GM23248 (cell line): ENCODE measurements at regions not wholly inside any gene's neighbourhood (a gene's known extent, or its start where the extent isn't known, plus 50 kb on each side); places are given as distances from the start of the nearest gene placed in this dataset.

Experiments
- DNase-seq: peaks from one replicate; pipeline ENCODE4 v3.0.0-alpha.2; 2015
- H2AFZ ChIP-seq: fragments of 200-600 bp; sonication (generic); 2 replicates; pipeline ENCODE4 v1.6.1; 2016; ENCODE audit warnings: antibody characterized with exemption
- H3F3A ChIP-seq: fragments of 200-600 bp; sonication (generic); 2 replicates; pipeline ENCODE4 v1.6.1; 2016; ENCODE audit warnings: mild to moderate bottlenecking, antibody characterized with exemption, mixed run types; ENCODE audit not compliant: insufficient read depth
- H3K27ac ChIP-seq: fragments of 200-600 bp; sonication (generic); 2 replicates; pipeline ENCODE4 v1.5.1; 2016; ENCODE audit warnings: mild to moderate bottlenecking
- H3K27me3 ChIP-seq: fragments of 200-600 bp; sonication (generic); replicated peaks from 2 replicates; pipeline ENCODE4 v1.6.1; 2016; ENCODE audit warnings: mild to moderate bottlenecking; ENCODE audit not compliant: insufficient read depth
- H3K36me3 ChIP-seq: fragments of 200-600 bp; sonication (generic); 2 replicates; pipeline ENCODE4 v1.6.1; 2016; ENCODE audit warnings: low read depth, mild to moderate bottlenecking
- H3K4me1 ChIP-seq: fragments of 200-600 bp; sonication (generic); 2 replicates; pipeline ENCODE4 v1.6.1; 2016; ENCODE audit warnings: mild to moderate bottlenecking; ENCODE audit not compliant: insufficient read depth
- H3K4me2 ChIP-seq: fragments of 200-600 bp; sonication (generic); one replicate; pipeline ENCODE4 v1.6.1; 2016; ENCODE audit warnings: mild to moderate bottlenecking; ENCODE audit not compliant: unreplicated experiment
- H3K4me3 ChIP-seq: fragments of 200-600 bp; sonication (generic); 2 replicates; pipeline ENCODE4 v1.5.1; 2016; ENCODE audit warnings: mild to moderate bottlenecking
- H3K79me2 ChIP-seq: fragments of 200-600 bp; sonication (generic); 2 replicates; pipeline ENCODE4 v1.6.1; 2016; ENCODE audit warnings: mild to moderate bottlenecking; ENCODE audit not compliant: insufficient read depth
- H3K9ac ChIP-seq: fragments of 200-600 bp; sonication (generic); 2 replicates; pipeline ENCODE4 v1.6.1; 2016; ENCODE audit warnings: mild to moderate bottlenecking
- H3K9me2 ChIP-seq: fragments of 200-600 bp; sonication (generic); 2 replicates; pipeline ENCODE4 v1.6.1; 2016; ENCODE audit warnings: mixed run types, mild to moderate bottlenecking, moderate library complexity; ENCODE audit not compliant: insufficient read depth
- H3K9me3 ChIP-seq: fragments of 200-600 bp; sonication (generic); one replicate; pipeline ENCODE4 v1.6.1; 2017; ENCODE audit warnings: low read depth
- H4K20me1 ChIP-seq: fragments of 200-600 bp; sonication (generic); 2 replicates; pipeline ENCODE4 v1.6.0; 2016; ENCODE audit not compliant: insufficient read depth
- EZH2 ChIP-seq: fragments of 200-600 bp; sonication (generic); IDR thresholded peaks from 2 replicates; pipeline ENCODE4 v1.6.1; 2018; ENCODE audit warnings: antibody characterized with exemption, mild to moderate bottlenecking; ENCODE audit not compliant: insufficient read depth, poor library complexity, severe bottlenecking
- EZH2phosphoT487 ChIP-seq: fragments of 200-600 bp; sonication (generic); IDR thresholded peaks from 2 replicates; pipeline ENCODE4 v1.6.1; 2018; ENCODE audit warnings: antibody characterized with exemption, moderate library complexity, mild to moderate bottlenecking, low read depth; ENCODE audit not compliant: insufficient read depth
- WGBS, 2 experiments: methylation state at CpG; one replicate each; pipeline ENCODE4 v1.1.6; 2015 to 2017; ENCODE audit warnings: low lambda C conversion rate in 2 of 2, low coverage in 1 of 2; ENCODE audit errors: missing lambda C conversion rate in 2 of 2; 5-methylcytosine and 5-hydroxymethylcytosine counted together
- in situ Hi-C: fragments of 300-500 bp; cut with MboI; formaldehyde crosslinking; loops from 2 replicates; pipeline ENCODE4 v1.15.0; 2020

DNA sequence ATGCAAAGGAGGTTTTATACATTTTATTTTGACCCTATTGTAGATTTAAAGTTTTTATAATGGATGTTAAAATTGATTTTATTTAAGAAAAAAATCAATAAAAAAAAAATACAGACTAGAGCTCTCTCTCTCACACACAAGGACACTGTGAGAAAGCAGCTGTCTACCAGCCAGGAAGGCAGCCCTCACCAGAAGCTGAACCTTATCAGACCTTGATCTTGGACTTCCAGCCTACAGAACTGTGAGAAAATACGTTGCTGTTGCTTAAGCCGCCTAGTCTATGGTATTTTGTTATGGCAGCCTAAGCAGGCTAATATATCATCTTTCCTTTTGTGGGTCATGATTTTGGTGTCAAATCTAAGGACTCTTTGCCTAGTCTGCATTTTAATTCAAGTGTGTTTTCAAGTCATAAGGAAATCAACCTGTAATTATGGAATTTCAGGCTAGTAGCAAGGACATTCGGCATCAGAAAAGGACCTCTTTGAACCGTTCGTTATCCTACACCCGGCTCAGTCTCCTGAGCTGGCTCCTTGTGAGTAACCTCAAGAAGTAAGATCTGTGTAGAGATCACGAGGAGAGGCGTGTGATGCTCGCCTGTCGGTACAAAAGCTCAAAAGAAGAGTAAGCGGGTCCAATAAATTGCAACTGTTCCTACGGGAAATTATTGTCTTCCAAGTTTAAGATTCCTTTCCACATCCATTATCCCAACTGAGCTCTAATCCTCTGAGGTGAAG, 98.2 kb downstream of the PDCL3 start:
- TF ChIP-seq EZH2phosphoT487 (no peak), EZH2 (no peak)
- Histone ChIP-seq H3K27me3 (peaks cover 51% of the 10 kb centered on the region), H3K36me3 (no peaks in the 10 kb centered on the region), H2AFZ (no peak overlapping the region), H3K4me3 (no peak overlapping the region), H4K20me1 (no peaks in the 10 kb centered on the region), H3K4me2 (no peak overlapping the region), H3K27ac (no peak overlapping the region), H3K9me2 (no peaks in the 10 kb centered on the region), H3K9me3 (no peaks in the 10 kb centered on the region), H3K9ac (no peak overlapping the region), H3F3A (no peaks in the 10 kb centered on the region), H3K4me1 (no peaks in the 10 kb centered on the region), H3K79me2 (no peaks in the 10 kb centered on the region)
- in situ Hi-C loops, result no loop called here
- WGBS, 2 experiments, result 67 to 72% methylated on average over 12 of the region's 12 CpGs
- no peak for DNase-seq

DNA sequence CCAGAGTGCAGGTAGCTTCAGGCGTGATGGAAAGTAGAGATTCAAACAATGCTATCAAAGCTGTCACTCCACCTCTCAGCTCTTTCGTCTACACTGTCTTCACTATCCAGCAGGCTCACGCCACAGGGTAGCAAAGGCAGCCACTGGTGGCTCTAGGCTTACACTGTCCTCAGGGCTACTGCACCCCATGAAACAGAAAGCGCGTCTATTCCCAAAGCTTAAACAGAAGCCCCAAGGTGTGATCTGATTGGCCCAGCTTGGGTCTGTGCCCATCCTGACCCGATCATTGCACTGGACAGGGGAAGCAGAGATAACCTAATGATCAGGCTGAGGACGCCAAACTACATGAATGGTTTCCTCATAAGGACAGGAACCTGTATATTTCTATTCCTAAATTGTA, 100.1 kb downstream of the PDCL3 start:
- WGBS, 2 experiments, result 58 to 63% methylated on average over 7 of the region's 7 CpGs
- peaks cover 50% of the 10 kb centered on the region for H3K27me3 ChIP-seq

DNA sequence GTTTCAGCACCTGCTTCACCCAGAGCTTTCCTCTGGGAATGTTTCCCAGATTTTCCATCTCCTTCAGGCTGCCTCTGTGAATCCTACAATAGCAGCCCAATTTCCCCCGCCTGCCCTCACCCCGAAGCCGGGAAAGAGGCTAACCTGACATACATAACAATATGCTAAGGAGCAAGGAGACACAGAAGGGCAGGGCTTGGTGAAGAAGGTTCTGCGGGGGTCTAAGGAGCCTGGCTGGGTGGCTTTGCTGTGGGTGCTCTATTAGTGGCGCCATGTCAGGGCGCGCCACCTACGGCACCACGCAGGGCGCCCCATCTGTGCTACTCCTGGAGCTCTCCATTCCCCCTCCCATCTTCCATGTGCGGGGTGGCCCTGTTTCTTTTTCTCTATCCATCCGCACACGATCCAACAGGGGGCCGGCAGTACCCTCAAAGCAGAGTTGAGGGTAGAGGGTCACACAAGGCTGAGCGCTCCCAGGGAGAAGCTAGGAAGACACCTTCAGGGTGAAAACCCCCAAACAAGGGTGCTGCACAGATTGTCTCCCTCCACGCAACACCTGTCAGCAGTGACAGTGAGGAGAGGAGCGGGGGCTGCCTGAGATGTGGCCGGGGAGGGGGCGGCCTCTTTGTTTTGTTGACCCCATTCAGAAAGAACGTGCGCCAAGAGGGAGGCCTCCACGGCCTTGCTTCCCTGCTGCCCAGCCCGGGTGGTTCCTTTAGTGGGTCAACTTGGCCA, 101.4 kb downstream of the PDCL3 start:
- H3K27ac ChIP-seq, result no peak overlapping the region
- H3K4me1 ChIP-seq, result no peaks in the 10 kb centered on the region
- no peaks in the 10 kb centered on the region for H4K20me1 ChIP-seq
- 66 to 67% methylated on average over 23 of the region's 23 CpGs for WGBS, 2 experiments
- no peak overlapping the region for H2AFZ ChIP-seq
- H3F3A ChIP-seq, result no peaks in the 10 kb centered on the region
- TF ChIP-seq EZH2phosphoT487, result no peak
- DNase-seq, result no peak
- no peak overlapping the region for H3K4me3 ChIP-seq
- in situ Hi-C loops, result no loop called here
- no peaks in the 10 kb centered on the region for H3K36me3 ChIP-seq
- no peaks in the 10 kb centered on the region for H3K9me2 ChIP-seq
- H3K4me2 ChIP-seq, result no peak overlapping the region
- peaks cover 49% of the 10 kb centered on the region for H3K27me3 ChIP-seq
- no peaks in the 10 kb centered on the region for H3K9me3 ChIP-seq
- no peak overlapping the region for H3K9ac ChIP-seq
- no peaks in the 10 kb centered on the region for H3K79me2 ChIP-seq

More for the DNA sequence above, 100.1 kb downstream of the PDCL3 start:
- DNase-seq, result no peak
- Histone ChIP-seq H3K4me1 (no peaks in the 10 kb centered on the region), H3K79me2 (no peaks in the 10 kb centered on the region), H3K4me3 (no peak overlapping the region), H4K20me1 (no peaks in the 10 kb centered on the region), H2AFZ (no peak overlapping the region), H3K9me2 (no peaks in the 10 kb centered on the region), H3K9me3 (no peaks in the 10 kb centered on the region), H3K4me2 (no peak overlapping the region), H3K9ac (no peak overlapping the region), H3F3A (no peaks in the 10 kb centered on the region), H3K36me3 (no peaks in the 10 kb centered on the region), H3K27ac (no peak overlapping the region)
- in situ Hi-C loops, result no loop called here
- TF ChIP-seq EZH2 (no peak), EZH2phosphoT487 (no peak)

DNA sequence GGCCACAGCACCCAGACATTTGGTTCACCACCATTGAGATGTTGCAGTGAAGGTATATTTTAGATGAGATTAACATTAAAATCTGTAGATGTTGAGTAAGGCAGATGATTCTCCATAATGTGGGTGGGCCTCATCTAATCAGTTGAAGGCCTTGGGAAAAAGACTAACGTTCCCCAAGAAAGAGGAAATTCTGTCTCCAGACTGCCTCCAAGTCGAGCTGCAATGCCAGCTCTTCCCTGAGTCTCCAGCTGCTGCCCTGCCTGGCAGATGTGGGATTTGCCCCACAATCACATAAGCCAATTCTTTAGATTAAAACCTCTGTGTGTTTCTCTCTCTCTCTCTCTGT, 101.9 kb downstream of the PDCL3 start:
- H3F3A ChIP-seq, result no peaks in the 10 kb centered on the region
- H3K79me2 ChIP-seq, result no peaks in the 10 kb centered on the region
- in situ Hi-C loops, result no loop called here
- no peaks in the 10 kb centered on the region for H3K9me2 ChIP-seq
- no peak overlapping the region for H3K9ac ChIP-seq
- no peak overlapping the region for H2AFZ ChIP-seq
- no peak overlapping the region for H3K27ac ChIP-seq
- no peaks in the 10 kb centered on the region for H3K4me1 ChIP-seq
- TF ChIP-seq EZH2 (no peak), EZH2phosphoT487 (no peak)
- H3K9me3 ChIP-seq, result no peaks in the 10 kb centered on the region
- WGBS, 2 experiments, result 0 to 3% methylated on average over 1 to 2 of the region's 2 CpGs
- no peak overlapping the region for H3K4me2 ChIP-seq
- no peak for DNase-seq
- H3K4me3 ChIP-seq, result no peak overlapping the region
- no peaks in the 10 kb centered on the region for H4K20me1 ChIP-seq
- H3K36me3 ChIP-seq, result no peaks in the 10 kb centered on the region
- peaks cover 44% of the 10 kb centered on the region for H3K27me3 ChIP-seq
